ACC112 (cell line): ENCODE measurements at regions not wholly inside any gene's neighbourhood (a gene's known extent, or its start where the extent isn't known, plus 50 kb on each side); places are given as distances from the start of the nearest gene placed in this dataset.

Experiments used
- H2AFZ ChIP-seq: fragments of 200-600 bp; sonication (generic); one replicate; pipeline ENCODE4 v1.6.0; 2017; ENCODE audit warnings: antibody characterized with exemption, low read length; ENCODE audit not compliant: unreplicated experiment
- H3K27ac ChIP-seq: fragments of 200-600 bp; sonication (generic); 2 replicates; pipeline ENCODE4 v1.5.1; 2014; ENCODE audit warnings: low read depth, mild to moderate bottlenecking, antibody characterized with exemption, low read length, moderate library complexity
- H3K27me3 ChIP-seq: fragments of 200-600 bp; sonication (generic); 2 replicates; pipeline ENCODE4 v1.6.1; 2014; ENCODE audit warnings: mild to moderate bottlenecking, antibody characterized with exemption, low read length, moderate library complexity, mixed read lengths; ENCODE audit not compliant: insufficient read depth
- H3K36me3 ChIP-seq: fragments of 200-600 bp; sonication (generic); 2 replicates; pipeline ENCODE4 v1.6.1; 2016; ENCODE audit warnings: mild to moderate bottlenecking, antibody characterized with exemption, low read length, moderate library complexity, mixed read lengths; ENCODE audit not compliant: insufficient read depth
- H3K4me1 ChIP-seq: fragments of 200-600 bp; sonication (generic); one replicate; pipeline ENCODE4 v1.6.1; 2016; ENCODE audit warnings: low read length, mixed read lengths; ENCODE audit not compliant: insufficient read depth, unreplicated experiment, control insufficient read depth
- H3K4me3 ChIP-seq: fragments of 200-600 bp; sonication (generic); 2 replicates; pipeline ENCODE4 v1.5.1; 2014; ENCODE audit warnings: mild to moderate bottlenecking, low read depth, low read length
- H3K79me2 ChIP-seq: fragments of 200-600 bp; sonication (generic); one replicate; pipeline ENCODE4 v1.6.0; 2016; ENCODE audit warnings: low read length; ENCODE audit not compliant: control insufficient read depth, unreplicated experiment, insufficient read depth

- Histone ChIP-seq H2AFZ (no peak overlapping the region), H3K79me2 (no peaks in the 10 kb centered on the region), H3K4me1 (no peaks in the 10 kb centered on the region), H3K27ac (no peak overlapping the region), H3K27me3 (no peaks in the 10 kb centered on the region), H3K36me3 (no peaks in the 10 kb centered on the region), H3K4me3 (no peak overlapping the region)
These were observed 262.6 kb upstream of the DCC start for GRCh38 chr18:52077251-52077983.

DNA sequence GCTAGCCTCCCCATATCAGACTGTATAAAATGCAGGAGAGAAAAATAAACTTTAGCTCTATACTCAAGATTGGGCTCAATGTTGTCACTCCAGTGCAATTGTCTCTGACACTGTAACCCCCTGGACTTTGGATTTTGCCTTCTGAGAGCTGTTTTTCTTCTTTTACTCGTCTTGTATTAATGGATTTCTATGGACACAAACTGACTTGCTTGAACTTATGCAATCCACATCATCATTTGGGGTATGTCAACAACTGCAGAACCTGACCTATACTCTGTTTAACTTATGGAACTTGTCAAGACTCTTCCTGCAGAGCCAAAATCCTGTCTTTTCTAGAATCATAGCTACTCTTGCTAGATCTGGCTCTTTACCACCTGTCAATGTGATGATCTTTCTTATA lies 257.8 kb upstream of the DCC start:
- H2AFZ ChIP-seq: no peak overlapping the region
- no peak overlapping the region for H3K27ac ChIP-seq
- no peaks in the 10 kb centered on the region for H3K36me3 ChIP-seq
- no peaks in the 10 kb centered on the region for H3K27me3 ChIP-seq
- no peaks in the 10 kb centered on the region for H3K4me1 ChIP-seq
- H3K79me2 ChIP-seq: no peaks in the 10 kb centered on the region
- H3K4me3 ChIP-seq: no peak overlapping the region

- Histone ChIP-seq H3K36me3 (no peaks in the 10 kb centered on the region), H3K4me1 (no peaks in the 10 kb centered on the region), H3K27ac (no peak overlapping the region), H3K4me3 (no peak overlapping the region), H3K79me2 (no peaks in the 10 kb centered on the region), H3K27me3 (no peaks in the 10 kb centered on the region), H2AFZ (no peak overlapping the region)
These were observed 252.9 kb upstream of the DCC start for GRCh38 chr18:52087140-52087539.

DNA sequence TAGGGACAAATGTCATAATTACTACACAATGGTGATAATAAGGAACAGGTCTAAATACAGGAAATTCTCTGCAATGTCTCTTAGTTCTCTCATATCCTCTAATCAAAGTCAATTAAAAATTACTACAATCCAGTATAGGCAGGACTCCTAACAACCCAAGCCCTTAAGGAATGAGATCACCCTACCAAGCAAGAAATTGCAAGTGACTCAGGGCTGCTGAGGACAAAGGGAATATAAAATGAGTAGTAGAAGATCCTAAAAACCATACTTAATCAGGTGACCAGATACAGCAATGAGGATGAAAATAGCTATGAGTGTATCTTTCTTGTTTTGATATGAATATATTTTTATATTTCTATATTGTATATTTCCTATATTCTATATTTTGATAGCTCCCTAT lies 250.0 kb upstream of the DCC start:
- no peaks in the 10 kb centered on the region for H3K4me1 ChIP-seq

GRCh38 chr18:52093171-52093570 lies 246.8 kb upstream of the DCC start:
- no peaks in the 10 kb centered on the region for H3K36me3 ChIP-seq
- H3K27me3 ChIP-seq: no peaks in the 10 kb centered on the region
- H3K79me2 ChIP-seq: no peaks in the 10 kb centered on the region
- no peaks in the 10 kb centered on the region for H3K4me1 ChIP-seq
- no peak overlapping the region for H3K27ac ChIP-seq
- no peak overlapping the region for H2AFZ ChIP-seq
- H3K4me3 ChIP-seq: no peak overlapping the region

More for the DNA sequence above, 250.0 kb upstream of the DCC start:
- H3K27ac ChIP-seq: no peak overlapping the region
- H3K4me3 ChIP-seq: no peak overlapping the region
- H3K27me3 ChIP-seq: no peaks in the 10 kb centered on the region
- H2AFZ ChIP-seq: no peak overlapping the region
- H3K79me2 ChIP-seq: no peaks in the 10 kb centered on the region
- no peaks in the 10 kb centered on the region for H3K36me3 ChIP-seq

DNA sequence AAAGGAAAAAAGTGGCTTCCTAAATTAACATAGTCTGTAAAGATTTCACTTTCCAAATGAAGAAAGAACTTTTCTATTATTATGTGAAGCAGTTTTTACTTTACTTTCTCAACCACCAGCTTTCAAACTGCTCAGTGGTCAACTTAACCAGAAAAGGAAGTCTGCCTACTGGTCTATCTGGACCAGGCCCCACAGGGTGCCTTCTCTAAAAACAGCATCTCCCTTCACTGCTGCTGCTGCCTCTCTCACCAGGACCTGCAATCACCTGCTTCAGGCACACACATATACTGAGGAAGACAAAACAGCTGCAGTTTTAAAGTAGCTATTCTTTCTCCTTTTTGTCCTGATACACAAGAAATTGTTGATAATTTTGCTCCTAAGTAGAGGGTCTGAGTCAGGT lies 221.3 kb upstream of the DCC start:
- Histone ChIP-seq H3K4me1 (no peaks in the 10 kb centered on the region), H3K36me3 (no peaks in the 10 kb centered on the region), H3K27me3 (no peaks in the 10 kb centered on the region), H2AFZ (no peak overlapping the region), H3K4me3 (no peak overlapping the region), H3K27ac (no peak overlapping the region), H3K79me2 (no peaks in the 10 kb centered on the region)

DNA sequence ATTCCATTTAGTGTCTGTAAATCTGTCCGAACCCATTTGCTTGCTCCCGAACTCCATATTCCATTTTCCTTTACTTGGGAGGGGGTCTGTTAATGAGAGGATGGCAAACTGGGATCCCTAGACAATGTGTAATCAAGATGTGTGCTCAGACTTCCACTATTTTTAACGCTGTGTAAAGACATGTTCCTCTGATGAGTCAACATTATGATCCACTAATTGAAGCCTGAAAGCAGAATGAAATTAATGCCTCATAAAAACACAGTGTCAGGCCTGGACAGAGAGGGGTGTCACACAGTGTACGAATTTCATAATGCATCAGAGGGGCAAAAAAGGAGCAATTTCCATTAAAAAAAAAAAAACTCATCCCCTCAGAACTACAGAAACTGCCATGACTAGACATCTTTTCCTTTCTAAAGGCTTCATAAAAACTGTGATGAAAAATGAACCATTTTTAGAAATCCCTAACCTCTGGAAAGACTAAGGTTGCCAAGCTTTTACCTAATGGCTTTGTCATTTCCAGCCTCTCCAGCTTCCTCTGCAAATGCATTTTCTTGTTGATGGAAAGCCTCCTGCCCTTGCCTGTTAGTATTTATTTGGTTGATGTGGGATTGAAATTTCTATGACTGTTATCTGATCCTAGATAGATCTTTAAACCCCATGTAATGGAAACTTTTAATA lies 209.2 kb upstream of the DCC start:
- H3K36me3 ChIP-seq: no peaks in the 10 kb centered on the region
- no peaks in the 10 kb centered on the region for H3K79me2 ChIP-seq
- no peaks in the 10 kb centered on the region for H3K27me3 ChIP-seq
- H3K27ac ChIP-seq: no peak overlapping the region
- no peak overlapping the region for H3K4me3 ChIP-seq
- no peak overlapping the region for H2AFZ ChIP-seq
- no peaks in the 10 kb centered on the region for H3K4me1 ChIP-seq

DNA sequence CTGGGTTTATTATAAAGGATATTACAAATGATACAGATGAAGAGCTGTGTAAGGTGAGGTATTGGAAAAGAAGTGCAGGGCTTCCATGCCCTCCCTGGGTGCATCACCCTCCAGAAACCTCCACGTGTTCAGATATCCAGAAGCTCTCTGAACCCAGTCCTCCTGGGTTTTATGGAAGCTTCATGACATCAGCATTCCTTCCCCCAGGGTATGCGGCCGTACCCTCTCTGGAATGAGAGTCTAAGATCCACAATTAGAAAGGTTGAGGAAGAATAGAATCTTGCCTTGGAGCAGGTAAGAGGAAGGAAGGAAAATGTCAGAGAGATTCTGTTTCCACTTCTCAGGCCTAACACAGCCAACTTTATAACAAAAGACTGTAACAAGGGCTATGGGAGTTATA lies 208.2 kb upstream of the DCC start:
- no peak overlapping the region for H2AFZ ChIP-seq
- no peaks in the 10 kb centered on the region for H3K4me1 ChIP-seq
- H3K27me3 ChIP-seq: no peaks in the 10 kb centered on the region
- no peaks in the 10 kb centered on the region for H3K79me2 ChIP-seq
- no peak overlapping the region for H3K4me3 ChIP-seq
- no peaks in the 10 kb centered on the region for H3K36me3 ChIP-seq
- no peak overlapping the region for H3K27ac ChIP-seq

DNA sequence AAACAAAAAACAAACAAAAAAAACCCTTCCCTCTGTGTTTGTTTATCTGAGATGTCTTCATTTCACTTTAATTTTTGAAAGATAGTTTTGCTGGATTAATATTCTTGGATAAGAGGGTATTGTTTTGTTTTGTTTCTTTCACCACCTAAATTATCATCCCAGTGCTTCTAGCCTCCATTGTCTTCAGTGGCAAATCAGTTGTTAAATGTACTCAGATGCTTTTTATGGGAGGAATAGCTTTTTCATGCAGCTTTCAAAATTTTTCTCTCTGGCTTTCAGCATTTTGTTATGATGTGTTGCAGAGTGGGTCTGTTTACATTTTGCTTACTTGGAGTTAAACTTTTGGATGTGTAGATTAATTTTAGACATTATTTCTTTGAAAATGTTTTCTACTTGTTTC lies 203.5 kb upstream of the DCC start:
- no peaks in the 10 kb centered on the region for H3K79me2 ChIP-seq
- no peak overlapping the region for H2AFZ ChIP-seq
- no peaks in the 10 kb centered on the region for H3K4me1 ChIP-seq
- no peaks in the 10 kb centered on the region for H3K27me3 ChIP-seq
- H3K27ac ChIP-seq: no peak overlapping the region
- H3K4me3 ChIP-seq: no peak overlapping the region
- H3K36me3 ChIP-seq: no peaks in the 10 kb centered on the region

DNA sequence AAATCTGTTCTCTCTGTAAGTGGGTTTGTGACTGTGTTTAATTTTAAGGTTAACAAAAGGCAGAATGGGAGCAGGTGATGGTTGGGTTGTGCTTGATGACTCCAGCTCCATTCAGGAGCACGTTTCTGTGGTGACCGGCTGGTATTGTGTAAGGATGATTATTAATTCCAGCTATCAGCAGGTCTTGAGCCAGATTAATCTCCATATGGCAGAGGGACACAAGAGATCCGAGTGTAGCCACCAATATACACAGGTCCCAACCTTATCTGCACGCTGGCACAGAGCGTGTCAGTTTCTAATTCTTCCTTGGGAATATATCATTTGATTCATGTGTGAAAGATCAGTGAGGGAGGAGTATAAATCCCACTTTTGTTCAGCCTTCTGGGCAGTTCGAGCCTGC lies 199.0 kb upstream of the DCC start:
- H3K4me1 ChIP-seq: no peaks in the 10 kb centered on the region
- H3K36me3 ChIP-seq: no peaks in the 10 kb centered on the region
- no peaks in the 10 kb centered on the region for H3K27me3 ChIP-seq
- H2AFZ ChIP-seq: no peak overlapping the region
- H3K27ac ChIP-seq: no peak overlapping the region
- no peaks in the 10 kb centered on the region for H3K79me2 ChIP-seq
- H3K4me3 ChIP-seq: no peak overlapping the region

DNA sequence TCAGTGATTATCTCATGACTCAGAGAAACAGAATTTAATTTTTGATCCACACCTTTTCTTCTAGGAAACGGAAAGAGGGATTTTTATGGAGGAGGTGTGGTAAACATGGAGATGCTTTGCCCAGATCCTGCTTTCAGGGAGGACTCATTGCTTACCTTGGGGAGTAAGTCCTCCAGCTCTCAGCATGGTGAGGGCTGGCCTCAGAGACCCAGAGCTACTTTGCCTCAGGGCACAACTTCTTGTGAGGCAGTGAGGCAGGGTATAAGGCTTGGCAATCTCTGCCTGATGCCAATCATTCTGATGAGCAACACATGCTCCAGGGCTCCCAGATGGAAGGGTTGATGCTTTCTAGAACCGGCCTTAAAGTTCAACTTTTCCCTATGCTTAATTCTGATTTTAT lies 189.9 kb upstream of the DCC start:
- H2AFZ ChIP-seq: no peak overlapping the region
- no peak overlapping the region for H3K4me3 ChIP-seq
- H3K79me2 ChIP-seq: no peaks in the 10 kb centered on the region
- no peaks in the 10 kb centered on the region for H3K36me3 ChIP-seq
- H3K27ac ChIP-seq: no peak overlapping the region
- H3K4me1 ChIP-seq: no peaks in the 10 kb centered on the region
- no peaks in the 10 kb centered on the region for H3K27me3 ChIP-seq
